DOHH2 (cell line): ENCODE measurements at regions not wholly inside any gene's neighbourhood (a gene's known extent, or its start where the extent isn't known, plus 50 kb on each side); places are given as distances from the start of the nearest gene placed in this dataset.

Source experiments
- H3F3A ChIP-seq: fragments of 200-600 bp; sonication (generic), shearing (Covaris generic); 2 replicates; pipeline ENCODE4 v1.6.0; 2016; ENCODE audit warnings: antibody characterized with exemption, mild to moderate bottlenecking; ENCODE audit not compliant: control insufficient read depth, insufficient read depth
- H3K27ac ChIP-seq: fragments of 200-600 bp; sonication (generic); 2 replicates; pipeline ENCODE4 v1.5.1; 2014; ENCODE audit warnings: low read depth, mild to moderate bottlenecking, low read length, moderate library complexity
- H3K27me3 ChIP-seq: fragments of 200-600 bp; sonication (generic); 2 replicates; pipeline ENCODE4 v1.6.1; 2014; ENCODE audit warnings: mild to moderate bottlenecking, low read length, mixed read lengths; ENCODE audit not compliant: control insufficient read depth
- H3K36me3 ChIP-seq: fragments of 200-600 bp; sonication (generic); 2 replicates; pipeline ENCODE4 v1.6.1; 2014; ENCODE audit warnings: mild to moderate bottlenecking, low read length, moderate library complexity, mixed read lengths; ENCODE audit not compliant: control insufficient read depth
- H3K4me1 ChIP-seq: fragments of 200-600 bp; sonication (generic); 2 replicates; pipeline ENCODE4 v1.6.1; 2014; ENCODE audit warnings: mild to moderate bottlenecking, low read length, mixed read lengths; ENCODE audit not compliant: control insufficient read depth
- H3K4me2 ChIP-seq: fragments of 200-600 bp; sonication (generic); 2 replicates; pipeline ENCODE4 v1.6.0; 2014; ENCODE audit warnings: mild to moderate bottlenecking, low read length, moderate library complexity
- H3K4me3 ChIP-seq: fragments of 200-600 bp; sonication (generic); 2 replicates; pipeline ENCODE4 v1.5.1; 2014; ENCODE audit warnings: mild to moderate bottlenecking, low read length, mixed read lengths
- H3K79me2 ChIP-seq: fragments of 200-600 bp; sonication (generic); 2 replicates; pipeline ENCODE4 v1.6.1; 2014; ENCODE audit warnings: mild to moderate bottlenecking, low read length, mixed read lengths; ENCODE audit not compliant: control insufficient read depth
- H3K9me2 ChIP-seq: fragments of 200-600 bp; sonication (generic); replicated peaks from 2 replicates; pipeline ENCODE4 v1.6.1; 2014; ENCODE audit warnings: mild to moderate bottlenecking, low read length, mixed read lengths; ENCODE audit not compliant: control insufficient read depth
- H3K9me3 ChIP-seq: fragments of 200-600 bp; sonication (generic); 2 replicates; pipeline ENCODE4 v1.6.1; 2014; ENCODE audit warnings: antibody characterized with exemption, low read length, mixed read lengths; ENCODE audit not compliant: control insufficient read depth, insufficient read depth
- H4K20me1 ChIP-seq: fragments of 200-600 bp; sonication (generic); 2 replicates; pipeline ENCODE4 v1.6.0; 2014; ENCODE audit warnings: low read depth, mild to moderate bottlenecking, antibody characterized with exemption, low read length, moderate library complexity; ENCODE audit not compliant: control insufficient read depth, insufficient read depth
- EZH2phosphoT487 ChIP-seq: fragments of 200-600 bp; sonication (generic); IDR thresholded peaks from 2 replicates; pipeline ENCODE4 v1.6.1; 2017; ENCODE audit warnings: borderline replicate concordance, mild to moderate bottlenecking, antibody characterized with exemption, low read length, moderate library complexity, mixed read lengths
- TF ChIP-seq, protein P1 (sequence below): fragments of 200-600 bp; sonication (generic); IDR thresholded peaks from one replicate; pipeline ENCODE4 v1.5.1; 2014; ENCODE audit warnings: antibody characterized with exemption, mild to moderate bottlenecking, low read depth, low read length; ENCODE audit not compliant: poor library complexity, severe bottlenecking

- Histone ChIP-seq H3K36me3 (no peaks in the 10 kb centered on the region), H4K20me1 (no peaks in the 10 kb centered on the region), H3F3A (no peaks in the 10 kb centered on the region), H3K4me2 (no peak overlapping the region), H3K4me1 (no peaks in the 10 kb centered on the region), H3K9me3 (no peaks in the 10 kb centered on the region), H3K27me3 (no peaks in the 10 kb centered on the region), H3K4me3 (no peak overlapping the region), H3K9me2 (no peaks in the 10 kb centered on the region), H3K79me2 (no peaks in the 10 kb centered on the region), H3K27ac (no peak overlapping the region)
- TF ChIP-seq, protein P1, sequence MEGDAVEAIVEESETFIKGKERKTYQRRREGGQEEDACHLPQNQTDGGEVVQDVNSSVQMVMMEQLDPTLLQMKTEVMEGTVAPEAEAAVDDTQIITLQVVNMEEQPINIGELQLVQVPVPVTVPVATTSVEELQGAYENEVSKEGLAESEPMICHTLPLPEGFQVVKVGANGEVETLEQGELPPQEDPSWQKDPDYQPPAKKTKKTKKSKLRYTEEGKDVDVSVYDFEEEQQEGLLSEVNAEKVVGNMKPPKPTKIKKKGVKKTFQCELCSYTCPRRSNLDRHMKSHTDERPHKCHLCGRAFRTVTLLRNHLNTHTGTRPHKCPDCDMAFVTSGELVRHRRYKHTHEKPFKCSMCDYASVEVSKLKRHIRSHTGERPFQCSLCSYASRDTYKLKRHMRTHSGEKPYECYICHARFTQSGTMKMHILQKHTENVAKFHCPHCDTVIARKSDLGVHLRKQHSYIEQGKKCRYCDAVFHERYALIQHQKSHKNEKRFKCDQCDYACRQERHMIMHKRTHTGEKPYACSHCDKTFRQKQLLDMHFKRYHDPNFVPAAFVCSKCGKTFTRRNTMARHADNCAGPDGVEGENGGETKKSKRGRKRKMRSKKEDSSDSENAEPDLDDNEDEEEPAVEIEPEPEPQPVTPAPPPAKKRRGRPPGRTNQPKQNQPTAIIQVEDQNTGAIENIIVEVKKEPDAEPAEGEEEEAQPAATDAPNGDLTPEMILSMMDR = no peak
- no peak for TF ChIP-seq EZH2phosphoT487
These were observed 682.6 kb upstream of the NECTIN3 start for GRCh38 chr3:110389005-110389404.

DNA sequence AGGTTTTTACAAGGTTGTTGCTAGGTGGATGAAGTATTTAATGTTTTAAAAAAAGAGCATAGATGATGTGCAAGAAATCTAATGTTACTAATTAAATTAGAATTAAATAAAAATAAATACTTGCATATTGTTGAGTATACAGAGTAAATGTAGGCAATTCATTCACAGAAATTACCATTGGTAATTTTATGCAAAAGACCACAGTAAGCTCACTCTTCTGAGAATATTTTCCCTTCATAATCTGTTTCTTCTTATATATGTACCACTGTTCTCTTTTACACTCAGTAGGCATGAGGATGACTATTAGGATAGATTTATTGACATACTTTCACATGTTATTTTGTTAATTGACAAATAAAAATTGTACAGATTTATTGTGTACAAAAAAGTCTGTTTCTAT is 681.2 kb upstream of the NECTIN3 start:
- H3K4me3 ChIP-seq = no peak overlapping the region

DNA sequence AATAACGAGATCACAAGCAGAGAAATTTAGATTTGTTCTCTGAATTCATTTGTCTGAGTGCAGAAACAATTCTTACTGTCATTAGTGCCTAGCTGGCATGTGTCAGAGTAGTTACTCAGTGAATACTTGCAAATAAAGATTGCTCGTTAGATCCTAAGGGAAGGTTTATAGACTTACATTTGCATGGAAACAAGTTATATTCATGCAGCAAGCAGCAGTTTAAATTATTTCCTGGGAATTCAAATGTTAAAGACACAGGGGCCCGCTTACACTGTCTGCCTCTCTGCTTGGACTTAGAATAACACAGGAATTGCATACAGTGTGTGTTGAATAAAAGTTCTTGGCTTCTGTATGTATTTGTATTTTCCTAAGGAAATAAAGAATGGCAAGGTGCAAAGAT is 680.6 kb upstream of the NECTIN3 start:
- no peaks in the 10 kb centered on the region for H3K9me3 ChIP-seq
- H3K27ac ChIP-seq = no peak overlapping the region
- H3K4me2 ChIP-seq = no peak overlapping the region
- H3F3A ChIP-seq = no peaks in the 10 kb centered on the region
- H3K36me3 ChIP-seq = no peaks in the 10 kb centered on the region
- H3K4me3 ChIP-seq = no peak overlapping the region
- no peaks in the 10 kb centered on the region for H3K9me2 ChIP-seq
- no peaks in the 10 kb centered on the region for H3K4me1 ChIP-seq
- TF ChIP-seq EZH2phosphoT487 = no peak
- TF ChIP-seq, protein P1 = no peak
- no peaks in the 10 kb centered on the region for H3K79me2 ChIP-seq
- H3K27me3 ChIP-seq = no peaks in the 10 kb centered on the region
- no peaks in the 10 kb centered on the region for H4K20me1 ChIP-seq

More for the DNA sequence above, 681.2 kb upstream of the NECTIN3 start:
- no peak for TF ChIP-seq EZH2phosphoT487
- TF ChIP-seq, protein P1 = no peak
- no peaks in the 10 kb centered on the region for H3K9me3 ChIP-seq
- H3K27me3 ChIP-seq = no peaks in the 10 kb centered on the region
- no peaks in the 10 kb centered on the region for H3K9me2 ChIP-seq
- H3K36me3 ChIP-seq = no peaks in the 10 kb centered on the region
- no peaks in the 10 kb centered on the region for H3K4me1 ChIP-seq
- no peaks in the 10 kb centered on the region for H3F3A ChIP-seq
- H3K79me2 ChIP-seq = no peaks in the 10 kb centered on the region
- H4K20me1 ChIP-seq = no peaks in the 10 kb centered on the region
- no peak overlapping the region for H3K4me2 ChIP-seq
- H3K27ac ChIP-seq = no peak overlapping the region
